HG03354 (cell line): ENCODE measurements at regions not wholly inside any gene's neighbourhood (a gene's known extent, or its start where the extent isn't known, plus 50 kb on each side); places are given as distances from the start of the nearest gene placed in this dataset.

Source experiments
- ATAC-seq: cut with Tn5 transposase; IDR thresholded peaks from one replicate; pipeline ENCODE4 v1.9.1; 2021; ENCODE audit warnings: mild to moderate bottlenecking; ENCODE audit not compliant: unreplicated experiment, poor library complexity, severe bottlenecking

DNA sequence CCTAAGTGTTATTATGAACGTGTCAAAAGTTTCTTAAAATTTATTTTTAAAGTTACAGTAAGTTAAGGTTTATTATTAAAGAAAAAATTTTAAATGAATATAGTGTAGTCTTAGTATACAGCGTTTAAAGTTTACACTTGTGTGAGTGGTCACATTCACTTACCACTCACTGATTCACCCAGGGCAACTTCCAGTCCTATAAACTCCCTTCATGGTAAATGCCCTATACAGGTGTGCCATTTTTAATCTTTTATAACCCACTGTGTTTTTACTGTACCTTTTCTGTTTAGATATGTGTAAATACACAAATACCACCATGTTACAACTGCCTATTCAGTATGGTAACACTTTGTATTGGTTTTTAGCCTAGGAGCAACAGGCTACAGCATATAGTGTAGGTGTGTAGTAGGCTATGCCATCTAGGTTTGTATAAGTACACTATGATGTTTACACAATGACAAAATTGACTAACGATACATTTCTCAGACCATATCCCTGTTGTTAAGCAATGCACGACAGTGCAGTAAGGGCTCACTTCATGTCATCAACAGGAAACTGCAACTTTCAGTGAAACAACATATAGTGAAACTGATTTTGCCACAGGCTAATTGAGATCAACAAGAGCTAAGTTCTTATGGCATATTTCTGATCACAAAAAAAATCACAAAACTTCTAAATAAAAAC, 112.0 kb upstream of the TMCC3 start:
- ATAC-seq = peak; percentile 82

DNA sequence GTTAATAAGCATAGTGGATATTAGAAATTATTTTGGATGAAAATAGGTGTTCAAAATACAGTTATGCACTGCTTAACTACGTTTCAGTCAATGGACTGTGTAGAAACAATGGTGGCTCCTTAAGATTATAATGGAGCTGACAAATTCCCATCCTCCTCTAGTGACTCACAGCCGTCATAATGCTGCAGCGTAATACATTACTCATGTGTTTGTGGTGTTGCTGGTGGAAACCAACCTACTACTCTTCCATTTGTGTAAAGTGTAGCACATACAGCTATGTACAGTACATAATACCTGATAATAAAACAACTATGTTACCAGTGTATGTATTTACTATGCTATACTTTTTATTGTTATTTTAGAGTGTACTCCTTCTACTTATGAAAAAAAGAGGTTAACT, 111.2 kb upstream of the TMCC3 start:
- ATAC-seq = no peak

DNA sequence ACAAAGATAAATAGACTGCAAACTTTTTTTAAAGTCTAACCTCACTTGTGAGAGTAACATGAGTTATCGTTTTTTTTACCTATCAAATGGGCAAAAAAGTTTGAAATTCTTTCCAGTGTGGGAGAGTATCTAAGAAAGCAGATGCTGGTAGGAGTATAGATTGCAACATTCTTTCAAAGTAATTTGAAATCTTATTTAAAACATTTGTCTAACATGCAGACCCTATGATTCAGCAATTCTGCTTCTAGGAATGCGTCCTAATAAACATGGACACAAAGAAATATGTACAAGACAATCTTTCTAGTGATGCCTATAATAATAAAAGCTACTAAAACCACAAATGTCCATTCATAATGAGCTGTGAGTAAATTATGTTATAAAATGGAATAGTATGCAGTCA, 110.4 kb upstream of the TMCC3 start:
- ATAC-seq = no peak

DNA sequence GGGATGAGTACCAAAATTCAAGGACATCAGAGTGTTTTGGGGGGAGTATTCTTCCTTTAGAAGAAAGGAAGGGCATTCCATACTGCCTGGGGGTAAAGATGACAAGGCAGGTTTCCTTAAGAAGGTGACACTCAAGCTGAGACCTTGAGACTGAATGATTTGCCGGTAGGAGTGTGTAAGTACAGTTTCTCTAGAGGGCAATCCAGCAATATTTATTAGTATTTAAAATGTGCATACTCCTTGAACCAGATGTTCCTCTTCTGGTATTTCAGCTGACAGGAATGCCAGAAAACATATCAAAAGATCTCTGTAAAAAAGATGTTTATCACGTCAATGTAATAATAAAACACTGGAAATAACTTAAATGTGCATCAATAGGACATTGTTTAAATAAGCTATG, 106.4 kb upstream of the TMCC3 start:
- no peak for ATAC-seq

DNA sequence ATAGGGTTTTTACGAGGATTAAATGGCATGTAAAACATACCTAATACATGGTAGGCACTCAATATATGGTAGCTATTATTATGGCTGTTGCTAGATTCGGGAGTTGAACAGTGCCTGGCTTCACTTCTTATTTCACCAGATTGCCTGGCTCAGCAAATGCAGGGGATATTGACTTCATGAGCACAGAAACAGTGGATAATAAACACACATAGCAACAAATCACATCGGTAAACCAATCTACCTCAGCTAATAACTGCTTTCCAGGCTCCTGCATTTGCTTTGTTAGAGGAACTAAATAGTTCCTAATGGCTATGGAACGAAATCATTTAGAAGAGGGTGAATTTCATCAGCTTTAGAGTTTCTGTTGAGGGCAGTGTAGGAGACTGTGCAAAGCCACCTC, 105.2 kb upstream of the TMCC3 start:
- ATAC-seq = no peak

DNA sequence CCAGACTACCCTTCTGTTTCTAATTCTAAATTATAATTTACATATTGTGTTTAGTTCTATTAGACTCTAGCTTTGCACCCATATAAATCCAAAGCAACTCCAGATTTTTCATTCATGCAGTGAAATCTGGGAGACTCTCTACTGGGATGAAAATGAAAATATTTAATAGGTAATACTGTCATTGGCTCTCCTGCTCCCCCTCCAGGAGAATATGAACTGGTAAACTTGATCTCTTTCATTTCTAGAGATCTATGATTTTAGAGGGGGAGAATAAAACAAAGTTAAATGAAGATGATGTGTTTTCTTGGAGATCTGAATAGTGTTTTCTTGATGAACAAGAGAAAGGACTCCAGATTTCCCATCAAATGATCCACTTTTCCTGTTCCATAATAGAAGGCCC, 104.3 kb upstream of the TMCC3 start:
- ATAC-seq = no peak

DNA sequence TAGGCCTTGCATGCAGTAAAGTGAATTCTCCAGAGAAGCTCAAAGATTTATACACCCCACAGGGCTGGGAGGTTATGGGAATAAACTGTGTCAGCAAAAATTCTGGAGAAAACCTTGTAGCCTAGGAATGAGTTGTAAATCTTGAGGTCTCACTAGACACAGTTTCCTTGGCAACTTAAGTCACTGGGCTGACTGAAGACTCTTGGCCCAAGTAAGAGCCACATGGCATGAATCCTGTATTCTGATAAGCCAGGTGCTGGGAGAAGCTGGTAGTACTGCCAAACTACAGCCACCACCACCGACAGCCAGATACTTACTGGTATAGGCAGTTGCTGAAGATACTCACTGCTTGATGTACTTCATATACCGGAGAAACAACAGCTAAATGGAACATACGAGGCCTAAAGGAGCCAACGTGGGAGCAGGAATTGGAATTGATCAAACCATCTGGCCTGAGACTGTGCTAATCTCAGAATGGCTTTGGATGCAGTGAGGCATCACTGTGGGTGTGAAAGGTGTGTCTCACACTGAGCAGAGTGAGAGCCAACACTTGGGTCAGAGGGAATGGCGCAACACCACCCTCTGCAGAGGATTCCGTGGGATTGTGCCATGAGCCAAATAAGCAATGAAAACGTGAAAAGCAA, 102.8 kb upstream of the TMCC3 start:
- ATAC-seq = no peak

DNA sequence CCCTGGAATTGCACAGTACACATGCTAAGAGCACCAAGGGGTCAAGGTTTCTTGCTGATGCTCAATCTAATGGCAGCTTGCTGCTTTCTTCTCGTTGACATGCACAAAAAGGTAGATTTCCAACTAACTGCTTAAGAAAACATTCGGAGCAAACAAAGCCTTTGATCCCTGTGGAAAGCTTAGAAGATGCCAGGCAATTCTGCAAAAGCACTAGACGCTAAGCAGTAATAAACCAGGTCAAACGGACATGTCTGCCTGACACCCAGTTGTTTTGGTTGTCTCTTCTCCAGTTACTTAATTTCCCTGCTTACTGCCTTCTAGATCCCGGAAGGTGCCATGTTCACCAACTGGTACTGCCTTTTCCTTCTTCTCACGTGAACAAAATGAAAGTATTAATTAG, 100.5 kb upstream of the TMCC3 start:
- ATAC-seq = no peak

DNA sequence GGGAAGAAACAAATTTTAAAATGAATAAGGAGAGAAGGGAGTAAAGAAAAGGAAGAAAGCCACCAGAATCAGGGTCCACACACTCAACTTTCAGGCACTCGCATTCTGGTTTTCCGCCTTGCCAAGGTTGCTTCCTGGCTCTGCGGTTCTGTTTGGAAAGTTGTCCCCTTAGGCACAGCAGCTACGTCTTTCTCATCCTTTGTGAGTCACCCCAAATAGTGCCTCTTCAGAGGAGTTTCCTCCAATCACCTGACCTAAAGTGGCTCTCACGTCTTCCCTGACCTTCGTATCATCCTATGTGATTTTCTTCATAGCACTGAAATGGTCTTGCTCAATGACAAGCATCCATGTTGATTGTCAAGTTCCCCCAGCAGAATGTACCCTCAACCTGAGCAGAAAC, 99.5 kb upstream of the TMCC3 start:
- no peak for ATAC-seq

DNA sequence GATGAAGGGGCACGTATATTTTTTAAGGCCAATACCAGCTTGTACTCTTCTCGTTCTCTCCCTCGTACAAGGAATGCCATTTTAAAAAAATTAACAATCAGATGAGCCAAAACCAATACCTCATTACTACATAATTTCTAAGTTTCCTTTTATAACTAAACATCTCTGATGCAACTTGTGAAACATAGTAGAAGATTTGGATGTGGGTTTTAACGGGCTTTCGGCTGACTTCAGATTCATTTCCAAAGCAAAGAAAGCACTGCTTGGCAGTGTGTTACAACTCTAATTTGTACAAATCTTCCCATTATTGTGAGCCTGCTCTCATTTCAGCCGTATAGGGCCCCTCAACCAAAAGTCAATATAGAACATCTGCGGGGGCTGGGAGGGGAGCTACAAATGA, 99.1 kb upstream of the TMCC3 start:
- ATAC-seq = no peak

DNA sequence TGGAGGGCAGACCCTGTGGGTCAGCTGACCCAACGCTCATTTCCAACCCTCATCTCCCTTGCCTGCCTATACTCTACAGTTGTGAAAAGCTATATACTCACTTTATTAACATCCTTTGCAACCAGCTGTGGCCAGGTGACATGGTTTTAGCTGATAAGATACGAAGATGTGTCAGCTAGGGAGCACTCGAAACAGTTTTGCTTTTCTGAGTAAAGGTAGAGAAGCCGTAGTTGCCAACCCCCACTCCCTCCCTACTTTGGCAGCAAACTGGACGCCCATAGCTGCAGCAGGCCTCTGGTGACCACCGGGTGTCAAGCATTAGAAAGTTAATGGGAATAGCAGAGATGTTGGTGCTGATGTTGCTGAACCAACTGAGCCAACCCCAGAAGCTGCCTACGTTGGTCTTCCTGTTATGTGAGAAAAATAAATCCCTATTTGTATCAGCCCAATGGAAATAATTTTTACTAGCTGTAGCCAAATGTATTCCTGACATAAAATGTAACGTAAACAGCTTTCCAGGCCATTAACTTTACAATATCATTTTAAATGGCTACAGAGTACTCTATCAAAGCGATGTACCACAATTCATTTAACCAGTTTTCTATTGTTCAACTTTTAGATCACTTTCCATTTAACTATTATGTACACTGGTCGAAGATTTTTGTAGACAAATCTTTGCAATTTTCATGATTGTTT, 98.5 kb upstream of the TMCC3 start:
- no peak for ATAC-seq

DNA sequence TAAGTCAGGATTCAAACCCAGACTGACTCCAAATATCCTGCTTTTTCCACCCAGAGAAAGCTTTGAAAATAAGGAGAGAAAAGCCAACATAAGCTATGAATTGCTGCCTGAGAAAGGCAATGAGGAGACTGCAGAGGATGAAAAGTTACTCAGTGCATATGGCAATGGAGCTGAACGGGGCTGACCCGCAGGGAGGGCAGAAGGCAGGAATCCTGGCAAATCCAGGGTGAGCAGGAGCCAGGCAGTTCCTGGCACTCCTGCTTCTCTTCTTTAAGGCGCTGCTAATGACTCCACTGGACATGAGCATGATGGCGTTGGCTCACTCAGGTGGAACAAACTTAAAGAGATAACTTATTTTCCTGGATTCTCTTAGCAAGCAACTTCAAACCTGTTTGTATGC, 95.2 kb upstream of the TMCC3 start:
- ATAC-seq = no peak

DNA sequence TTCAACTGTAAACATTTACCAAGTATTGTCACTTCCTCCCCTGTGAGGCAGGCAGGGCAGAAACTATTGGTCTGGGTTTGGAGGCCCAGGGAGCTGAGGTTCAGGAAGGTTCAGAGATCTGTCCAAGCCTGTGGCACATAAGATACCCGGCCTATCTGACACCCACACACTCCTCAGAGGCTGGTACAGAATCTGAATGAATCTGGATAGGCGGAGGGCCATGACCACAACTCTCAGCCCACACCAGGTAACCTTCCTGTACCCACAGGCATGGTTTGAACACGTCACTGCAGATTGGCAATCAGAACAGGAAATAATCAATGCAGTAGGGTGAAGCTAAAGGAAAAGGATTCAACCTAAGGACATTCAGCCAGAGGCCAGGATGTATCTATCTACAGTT, 92.8 kb upstream of the TMCC3 start:
- no peak for ATAC-seq

DNA sequence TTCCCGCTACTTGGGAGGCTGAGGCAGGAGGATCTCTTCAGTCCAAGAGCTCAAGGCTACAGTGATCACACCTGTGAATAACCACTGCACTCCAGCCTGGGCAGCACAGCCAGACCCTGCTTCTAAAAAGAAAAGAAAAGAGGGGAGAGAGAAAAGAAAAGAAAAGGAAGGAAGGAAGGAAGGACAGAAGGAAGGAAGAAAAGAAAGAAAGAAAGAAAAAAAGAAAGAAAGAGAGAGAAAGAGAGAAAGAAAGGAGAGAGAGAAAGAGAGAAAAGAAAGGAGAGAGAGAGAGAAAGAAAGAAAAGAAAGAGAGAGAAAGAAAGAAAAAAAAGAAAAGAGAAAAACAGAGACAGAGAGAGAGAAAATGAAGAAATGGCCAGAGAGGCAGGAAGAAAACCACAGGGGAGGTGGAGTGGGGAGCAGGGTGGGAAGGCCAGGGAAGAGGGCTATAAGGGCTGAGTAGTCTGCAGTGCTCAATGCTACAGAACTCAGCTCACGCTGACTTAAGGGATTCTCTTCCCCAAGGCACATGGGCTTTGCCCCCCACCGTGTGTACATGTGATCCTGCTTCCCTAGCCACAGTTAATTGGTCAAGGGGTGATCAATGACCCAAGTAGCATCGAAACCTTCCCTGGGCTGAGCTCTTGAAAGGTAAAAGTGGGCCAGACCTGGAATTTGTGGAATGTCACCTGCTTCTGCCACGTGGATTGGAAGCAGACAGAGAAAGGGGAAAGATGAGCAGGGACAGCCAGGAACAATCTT, 90.4 kb upstream of the TMCC3 start:
- no peak for ATAC-seq

DNA sequence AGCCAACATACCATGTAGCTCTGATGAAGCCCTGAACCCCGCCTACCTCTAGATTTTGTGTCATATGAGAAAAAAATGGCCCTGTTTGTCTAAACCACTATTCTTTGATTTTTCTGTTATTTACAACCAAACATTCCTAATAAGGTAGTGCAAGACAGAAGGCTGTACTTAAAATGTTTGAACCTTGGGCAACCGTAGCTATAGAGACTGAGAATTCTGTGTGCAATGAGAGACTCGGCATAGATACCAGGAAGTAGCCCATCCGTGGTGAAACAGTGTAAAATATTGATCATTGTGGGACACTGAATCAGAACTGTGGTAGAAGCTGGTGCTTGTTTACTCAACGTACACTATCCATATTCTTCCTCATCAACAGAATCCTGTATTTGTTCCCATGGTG, 86.5 kb upstream of the TMCC3 start:
- ATAC-seq = no peak

DNA sequence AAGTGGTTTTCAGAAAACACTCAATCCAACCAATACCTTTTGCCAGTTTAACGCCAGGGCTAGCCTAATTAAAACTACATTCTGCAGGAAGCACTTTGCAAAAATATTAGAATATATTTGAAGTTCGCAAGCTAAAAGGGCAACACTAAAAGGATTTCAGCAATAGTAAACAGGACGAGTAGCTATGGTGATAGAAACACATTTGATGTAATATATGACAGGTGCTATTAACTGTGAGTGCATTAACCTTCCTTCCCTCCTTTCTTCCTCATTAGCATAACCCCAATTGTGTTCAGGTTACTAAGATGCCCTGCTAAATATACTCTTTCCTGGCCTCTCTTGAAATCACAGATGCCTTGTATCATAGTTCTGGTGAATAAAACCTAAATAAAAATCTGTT, 85.6 kb upstream of the TMCC3 start:
- ATAC-seq = no peak

DNA sequence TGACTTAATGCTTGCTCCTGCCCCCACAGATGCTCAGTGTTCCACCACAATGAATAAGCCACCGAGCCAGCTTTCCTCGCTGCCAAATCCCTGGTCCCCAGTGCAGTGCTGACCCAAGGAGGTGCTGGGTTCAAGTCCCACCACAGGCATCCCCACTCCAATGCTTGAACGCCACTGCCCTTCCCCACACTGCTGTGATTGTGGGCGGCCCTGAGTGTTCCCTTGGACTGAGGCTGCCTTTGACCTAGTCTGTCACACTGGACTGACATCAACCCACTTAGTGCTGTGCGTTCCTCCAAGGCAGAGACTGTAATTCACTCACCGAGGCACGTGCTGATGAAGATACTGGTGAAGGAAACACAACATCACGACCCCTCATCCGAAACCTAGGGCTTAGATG, 83.4 kb upstream of the TMCC3 start:
- ATAC-seq = no peak

DNA sequence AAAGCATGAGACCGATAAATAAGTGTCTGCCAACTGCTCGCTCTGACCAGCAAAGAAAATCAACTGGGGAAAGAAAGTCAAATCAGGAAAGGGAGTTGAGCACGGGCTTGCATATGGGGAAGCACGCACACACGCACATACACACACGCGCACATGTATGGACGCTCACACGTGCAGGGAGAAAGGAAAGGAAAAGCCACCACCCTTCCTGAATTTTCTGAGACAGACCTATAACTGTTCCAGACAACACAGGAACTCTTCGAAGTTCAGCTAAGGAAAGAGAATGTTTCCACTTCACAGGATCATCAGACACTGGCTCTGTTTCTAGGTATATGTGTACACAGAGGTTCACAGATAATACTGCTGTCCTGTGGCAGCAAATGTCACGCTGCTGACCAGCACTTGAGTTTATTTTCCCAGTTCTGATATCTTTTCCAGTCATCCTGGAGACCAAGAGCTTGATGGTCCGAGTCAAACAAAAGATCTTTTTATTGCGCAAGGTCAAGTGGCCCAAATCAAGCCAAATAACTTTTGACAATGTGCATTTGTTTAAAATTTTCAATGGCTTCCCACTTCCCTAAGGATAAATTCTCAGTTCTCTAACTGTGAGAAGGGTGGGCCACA, 82.1 kb upstream of the TMCC3 start:
- no peak for ATAC-seq

DNA sequence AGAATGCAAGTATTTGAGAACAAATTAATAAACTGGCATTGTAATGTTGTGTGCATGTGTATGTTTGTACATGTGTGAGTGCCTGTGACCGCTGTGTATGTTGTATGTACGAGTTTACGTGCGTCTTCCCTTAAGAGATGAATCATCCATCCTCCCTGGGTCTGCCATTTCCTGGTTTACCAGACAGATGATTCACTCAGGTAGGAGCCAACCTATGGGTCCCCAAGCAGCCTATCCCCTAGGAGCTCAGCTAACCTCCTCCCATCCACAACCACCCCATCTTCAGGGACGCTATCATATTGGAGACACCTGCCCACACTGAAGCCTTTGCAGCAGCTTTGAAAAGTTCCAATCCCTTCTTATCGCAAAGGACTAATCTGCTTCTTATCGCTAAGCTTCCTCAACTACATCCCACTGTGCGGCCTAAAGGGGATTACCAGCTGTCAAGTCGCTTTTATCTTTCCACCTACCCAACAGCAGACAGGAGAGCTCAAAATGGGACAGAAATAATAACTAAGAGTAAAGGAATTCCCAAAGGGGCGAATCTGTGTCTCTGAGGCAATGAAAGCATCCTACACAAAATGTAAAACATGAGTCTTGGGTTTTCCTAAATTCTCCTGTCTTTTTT, 81.5 kb upstream of the TMCC3 start:
- no peak for ATAC-seq

DNA sequence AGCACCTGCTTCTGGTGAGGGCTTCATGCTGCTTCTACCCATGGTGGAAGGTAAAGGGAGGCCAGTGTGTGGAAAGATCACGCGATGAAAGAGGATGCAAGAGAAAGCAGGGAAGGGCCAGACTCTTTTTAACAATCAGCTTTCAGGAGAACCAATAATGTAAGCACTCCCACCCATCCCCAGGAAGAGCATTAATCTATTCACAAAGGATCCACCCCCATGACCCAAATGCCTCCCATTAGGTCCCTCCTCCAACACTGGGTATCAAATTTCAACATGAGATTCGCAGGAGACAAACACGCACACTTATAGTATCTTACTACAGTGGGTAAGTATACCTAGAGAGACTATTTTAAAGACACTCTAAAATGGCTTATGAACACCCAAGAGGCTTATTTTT, 80.5 kb upstream of the TMCC3 start:
- no peak for ATAC-seq
